ENCODE measurements at regions not wholly inside any gene's neighbourhood (a gene's known extent, or its start where the extent isn't known, plus 50 kb on each side); places are given as distances from the start of the nearest gene placed in this dataset.

- no peak for DNase-seq (ENCODE audit: extremely low spot score)
- TF ChIP-seq LEF1 (IDR thresholded peaks at IDR 0.05; ENCODE audit: borderline replicate concordance) = no peak
- TF ChIP-seq SP1 (IDR thresholded peaks at IDR 0.05) = no peak
- no peak for TF ChIP-seq ELF4 (IDR thresholded peaks at IDR 0.05)
- no peak for TF ChIP-seq FOXA1 (IDR thresholded peaks at IDR 0.05)
- no peak for TF ChIP-seq NFRKB (IDR thresholded peaks at IDR 0.05)
- TF ChIP-seq FOXM1 (IDR thresholded peaks at IDR 0.05; ENCODE audit: borderline replicate concordance) = no peak
- TF ChIP-seq CTBP1 (IDR thresholded peaks at IDR 0.05; ENCODE audit: borderline replicate concordance) = no peak
- no peak for TF ChIP-seq HDGF (IDR thresholded peaks at IDR 0.05; ENCODE audit: borderline replicate concordance)
- TF ChIP-seq FOXK2 (IDR thresholded peaks at IDR 0.05) = no peak
- TF ChIP-seq ZNF384 (IDR thresholded peaks at IDR 0.05) = no peak
- no peak for TF ChIP-seq TARDBP (IDR thresholded peaks at IDR 0.05)
- no peak for TF ChIP-seq SUZ12 (IDR thresholded peaks at IDR 0.05)
- no peak for TF ChIP-seq BHLHE40 (IDR thresholded peaks at IDR 0.05; ENCODE audit: borderline replicate concordance)
- no peak for TF ChIP-seq ARNT (IDR thresholded peaks at IDR 0.05)
- no peak for TF ChIP-seq PKNOX1 (IDR thresholded peaks at IDR 0.05)
- no peak for TF ChIP-seq L3MBTL2 (conservative IDR thresholded peaks at IDR 0.05)
- CTCF ChIA-PET = no interaction called here
- POLR2A ChIA-PET = no interaction called here
Measured at GRCh38 chr6:51094271-51094670, 275.6 kb downstream of the TFAP2B start.

- ChIA-PET POLR2A (no interaction called here), CTCF (no interaction called here)
- no peak for TF ChIP-seq ZNF384 (IDR thresholded peaks at IDR 0.05)
- no peak for TF ChIP-seq HDGF (IDR thresholded peaks at IDR 0.05; ENCODE audit: borderline replicate concordance)
- TF ChIP-seq PKNOX1 (IDR thresholded peaks at IDR 0.05) = no peak
- no peak for TF ChIP-seq LEF1 (IDR thresholded peaks at IDR 0.05; ENCODE audit: borderline replicate concordance)
- no peak for TF ChIP-seq ARNT (IDR thresholded peaks at IDR 0.05)
- no peak for TF ChIP-seq FOXK2 (IDR thresholded peaks at IDR 0.05)
- TF ChIP-seq NFRKB (IDR thresholded peaks at IDR 0.05) = no peak
- TF ChIP-seq FOXM1 (IDR thresholded peaks at IDR 0.05; ENCODE audit: borderline replicate concordance) = no peak
- TF ChIP-seq TARDBP (IDR thresholded peaks at IDR 0.05) = no peak
- TF ChIP-seq CTBP1 (IDR thresholded peaks at IDR 0.05; ENCODE audit: borderline replicate concordance) = no peak
- TF ChIP-seq L3MBTL2 (conservative IDR thresholded peaks at IDR 0.05) = no peak
- TF ChIP-seq SP1 (IDR thresholded peaks at IDR 0.05) = no peak
- no peak for TF ChIP-seq FOXA1 (IDR thresholded peaks at IDR 0.05)
- TF ChIP-seq SUZ12 (IDR thresholded peaks at IDR 0.05) = no peak
- no peak for TF ChIP-seq ELF4 (IDR thresholded peaks at IDR 0.05)
- DNase-seq (ENCODE audit: extremely low spot score) = no peak
Measured at GRCh38 chr6:51098246-51098645, 279.6 kb downstream of the TFAP2B start.

- TF ChIP-seq ZNF384 (IDR thresholded peaks at IDR 0.05) (no peak), CTBP1 (IDR thresholded peaks at IDR 0.05; ENCODE audit: borderline replicate concordance) (no peak), TARDBP (IDR thresholded peaks at IDR 0.05) (no peak), ELF4 (IDR thresholded peaks at IDR 0.05) (no peak), FOXM1 (IDR thresholded peaks at IDR 0.05; ENCODE audit: borderline replicate concordance) (no peak), SUZ12 (IDR thresholded peaks at IDR 0.05) (no peak), L3MBTL2 (conservative IDR thresholded peaks at IDR 0.05) (no peak), FOXA1 (IDR thresholded peaks at IDR 0.05) (no peak), PKNOX1 (IDR thresholded peaks at IDR 0.05) (no peak), FOXK2 (IDR thresholded peaks at IDR 0.05) (no peak), LEF1 (IDR thresholded peaks at IDR 0.05; ENCODE audit: borderline replicate concordance) (no peak), SP1 (IDR thresholded peaks at IDR 0.05) (no peak), HDGF (IDR thresholded peaks at IDR 0.05; ENCODE audit: borderline replicate concordance) (no peak), NFRKB (IDR thresholded peaks at IDR 0.05) (no peak), ARNT (IDR thresholded peaks at IDR 0.05) (no peak), BHLHE40 (IDR thresholded peaks at IDR 0.05; ENCODE audit: borderline replicate concordance) (no peak)
- CTCF ChIA-PET = no interaction called here
- POLR2A ChIA-PET = no interaction called here
- no peak for DNase-seq (ENCODE audit: extremely low spot score)
Measured at GRCh38 chr6:51098791-51099190, 280.1 kb downstream of the TFAP2B start.

- no peak for DNase-seq (ENCODE audit: extremely low spot score)
- POLR2A ChIA-PET = no interaction called here
- CTCF ChIA-PET = no interaction called here
- no peak for TF ChIP-seq ZNF384 (IDR thresholded peaks at IDR 0.05)
- no peak for TF ChIP-seq FOXK2 (IDR thresholded peaks at IDR 0.05)
- TF ChIP-seq CTBP1 (IDR thresholded peaks at IDR 0.05; ENCODE audit: borderline replicate concordance) = no peak
- no peak for TF ChIP-seq HDGF (IDR thresholded peaks at IDR 0.05; ENCODE audit: borderline replicate concordance)
- TF ChIP-seq SUZ12 (IDR thresholded peaks at IDR 0.05) = no peak
- TF ChIP-seq L3MBTL2 (conservative IDR thresholded peaks at IDR 0.05) = no peak
- no peak for TF ChIP-seq FOXA1 (IDR thresholded peaks at IDR 0.05)
- TF ChIP-seq PKNOX1 (IDR thresholded peaks at IDR 0.05) = no peak
- TF ChIP-seq TARDBP (IDR thresholded peaks at IDR 0.05) = no peak
- TF ChIP-seq NFRKB (IDR thresholded peaks at IDR 0.05) = no peak
- TF ChIP-seq LEF1 (IDR thresholded peaks at IDR 0.05; ENCODE audit: borderline replicate concordance) = no peak
- no peak for TF ChIP-seq BHLHE40 (IDR thresholded peaks at IDR 0.05; ENCODE audit: borderline replicate concordance)
- TF ChIP-seq ELF4 (IDR thresholded peaks at IDR 0.05) = no peak
- no peak for TF ChIP-seq SP1 (IDR thresholded peaks at IDR 0.05)
- no peak for TF ChIP-seq ARNT (IDR thresholded peaks at IDR 0.05)
- no peak for TF ChIP-seq FOXM1 (IDR thresholded peaks at IDR 0.05; ENCODE audit: borderline replicate concordance)
Measured at GRCh38 chr6:51099201-51099600, 280.5 kb downstream of the TFAP2B start.

- DNase-seq (ENCODE audit: extremely low spot score) = no peak
- TF ChIP-seq SP1 (IDR thresholded peaks at IDR 0.05) = no peak
- no peak for TF ChIP-seq PKNOX1 (IDR thresholded peaks at IDR 0.05)
- TF ChIP-seq ZNF384 (IDR thresholded peaks at IDR 0.05) = no peak
- TF ChIP-seq NFRKB (IDR thresholded peaks at IDR 0.05) = no peak
- no peak for TF ChIP-seq FOXK2 (IDR thresholded peaks at IDR 0.05)
- TF ChIP-seq L3MBTL2 (conservative IDR thresholded peaks at IDR 0.05) = no peak
- TF ChIP-seq FOXM1 (IDR thresholded peaks at IDR 0.05; ENCODE audit: borderline replicate concordance) = no peak
- no peak for TF ChIP-seq SUZ12 (IDR thresholded peaks at IDR 0.05)
- TF ChIP-seq LEF1 (IDR thresholded peaks at IDR 0.05; ENCODE audit: borderline replicate concordance) = no peak
- TF ChIP-seq ARNT (IDR thresholded peaks at IDR 0.05) = no peak
- TF ChIP-seq FOXA1 (IDR thresholded peaks at IDR 0.05) = no peak
- TF ChIP-seq CTBP1 (IDR thresholded peaks at IDR 0.05; ENCODE audit: borderline replicate concordance) = no peak
- TF ChIP-seq HDGF (IDR thresholded peaks at IDR 0.05; ENCODE audit: borderline replicate concordance) = no peak
- no peak for TF ChIP-seq BHLHE40 (IDR thresholded peaks at IDR 0.05; ENCODE audit: borderline replicate concordance)
- TF ChIP-seq ELF4 (IDR thresholded peaks at IDR 0.05) = no peak
- ChIA-PET POLR2A (no interaction called here), CTCF (no interaction called here)
Measured at GRCh38 chr6:51105357-51105756, 286.7 kb downstream of the TFAP2B start.
